ENCODE measurements at regions not wholly inside any gene's neighbourhood (a gene's known extent, or its start where the extent isn't known, plus 50 kb on each side); places are given as distances from the start of the nearest gene placed in this dataset.

DNA sequence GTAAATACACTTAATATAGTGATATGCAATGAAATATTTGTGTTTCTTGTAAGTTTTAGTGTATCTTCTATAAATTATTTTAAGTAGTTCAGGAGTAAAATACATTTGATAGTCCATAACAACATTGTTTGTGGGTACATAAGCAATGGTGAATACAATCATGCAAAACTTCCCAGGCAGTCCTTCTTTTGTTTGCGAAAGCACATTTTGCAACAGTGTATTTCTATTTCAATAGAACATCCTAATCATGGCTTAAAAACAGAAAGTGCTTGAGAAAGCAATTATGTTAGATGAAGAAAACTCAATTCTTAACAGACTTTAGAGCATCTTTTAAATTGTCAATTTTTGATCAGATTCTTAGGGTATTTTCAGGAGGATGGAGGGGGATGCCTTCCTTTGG, 155.6 kb downstream of the POSTN start:
- TF ChIP-seq, protein P1, sequence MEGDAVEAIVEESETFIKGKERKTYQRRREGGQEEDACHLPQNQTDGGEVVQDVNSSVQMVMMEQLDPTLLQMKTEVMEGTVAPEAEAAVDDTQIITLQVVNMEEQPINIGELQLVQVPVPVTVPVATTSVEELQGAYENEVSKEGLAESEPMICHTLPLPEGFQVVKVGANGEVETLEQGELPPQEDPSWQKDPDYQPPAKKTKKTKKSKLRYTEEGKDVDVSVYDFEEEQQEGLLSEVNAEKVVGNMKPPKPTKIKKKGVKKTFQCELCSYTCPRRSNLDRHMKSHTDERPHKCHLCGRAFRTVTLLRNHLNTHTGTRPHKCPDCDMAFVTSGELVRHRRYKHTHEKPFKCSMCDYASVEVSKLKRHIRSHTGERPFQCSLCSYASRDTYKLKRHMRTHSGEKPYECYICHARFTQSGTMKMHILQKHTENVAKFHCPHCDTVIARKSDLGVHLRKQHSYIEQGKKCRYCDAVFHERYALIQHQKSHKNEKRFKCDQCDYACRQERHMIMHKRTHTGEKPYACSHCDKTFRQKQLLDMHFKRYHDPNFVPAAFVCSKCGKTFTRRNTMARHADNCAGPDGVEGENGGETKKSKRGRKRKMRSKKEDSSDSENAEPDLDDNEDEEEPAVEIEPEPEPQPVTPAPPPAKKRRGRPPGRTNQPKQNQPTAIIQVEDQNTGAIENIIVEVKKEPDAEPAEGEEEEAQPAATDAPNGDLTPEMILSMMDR (IDR thresholded peaks at IDR 0.05), result no peak
- no peak for TF ChIP-seq POLR2A (IDR thresholded peaks at IDR 0.05)
- Histone ChIP-seq H3K27me3 (no peaks in the 10 kb centered on the region), H3K27ac (no peak overlapping the region), H3K4me3 (no peak overlapping the region), H3K36me3 (replicated peaks in 1 of 2) (no peaks in the 10 kb centered on the region), H3K4me1 (replicated peaks in 1 of 2) (no peaks in the 10 kb centered on the region), H3K9me3 (replicated peaks in 1 of 3) (no peaks in the 10 kb centered on the region)
- DNase-seq, result no peak
- intact Hi-C loops (cut with DNase I), result no loop called here
- 86 to 95% (median 87%) methylated on average over 1 of the region's 1 CpG for WGBS, 4 donors

DNA sequence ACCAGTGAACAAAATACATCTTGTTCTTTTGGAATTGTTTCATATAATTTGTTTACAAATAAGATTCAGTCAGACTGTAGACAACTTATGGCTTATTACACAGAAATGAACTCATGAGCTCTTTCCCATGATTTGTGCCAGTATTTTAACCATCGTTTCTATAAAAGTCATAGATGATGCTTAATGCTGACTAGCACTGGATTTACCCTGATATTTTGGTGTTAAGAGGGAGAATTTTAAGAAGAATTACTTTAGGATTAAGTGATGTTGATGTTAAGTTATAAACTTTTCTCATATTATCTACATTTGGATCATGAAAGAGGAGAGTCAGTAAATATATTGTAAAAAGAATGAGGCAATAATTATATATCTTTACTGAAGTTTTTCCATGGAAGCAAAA, 162.7 kb downstream of the POSTN start:
- intact Hi-C loops (cut with DNase I), result no loop called here
- Histone ChIP-seq H3K9me3 (replicated peaks in 1 of 3) (no peaks in the 10 kb centered on the region), H3K36me3 (replicated peaks in 1 of 2) (no peaks in the 10 kb centered on the region), H3K4me1 (replicated peaks in 1 of 2) (no peaks in the 10 kb centered on the region), H3K27me3 (no peaks in the 10 kb centered on the region), H3K27ac (no peak overlapping the region), H3K4me3 (no peak overlapping the region)
- TF ChIP-seq, protein P1 (IDR thresholded peaks at IDR 0.05), result no peak
- TF ChIP-seq POLR2A (IDR thresholded peaks at IDR 0.05), result no peak
- no peak for DNase-seq
- WGBS, 4 donors, result 56 to 76% (median 61%) methylated on average over 1 of the region's 1 CpG

DNA sequence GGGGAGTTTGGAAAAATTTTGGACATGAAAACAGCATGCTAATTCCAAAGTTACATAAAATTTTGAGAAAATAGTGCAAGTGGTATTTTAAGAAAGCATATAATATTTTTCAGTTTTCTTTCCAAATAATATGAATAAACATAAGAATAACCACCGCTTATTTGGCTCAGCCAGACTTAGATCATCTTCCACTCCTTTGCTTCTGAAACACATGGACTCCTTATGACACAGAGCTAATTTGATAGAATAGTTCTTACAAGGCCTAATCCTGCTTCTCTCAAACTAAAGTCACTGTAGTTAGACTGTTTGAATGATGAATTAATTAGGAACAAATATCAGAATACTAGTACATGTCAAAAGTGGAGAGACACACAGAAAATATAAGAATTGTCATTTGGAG, 165.5 kb downstream of the POSTN start:
- Histone ChIP-seq H3K4me1 (replicated peaks in 1 of 2) (no peaks in the 10 kb centered on the region), H3K4me3 (no peak overlapping the region), H3K36me3 (replicated peaks in 1 of 2) (no peaks in the 10 kb centered on the region), H3K27ac (no peak overlapping the region), H3K9me3 (replicated peaks in 1 of 3) (no peaks in the 10 kb centered on the region), H3K27me3 (no peaks in the 10 kb centered on the region)
- TF ChIP-seq POLR2A (IDR thresholded peaks at IDR 0.05), result no peak
- TF ChIP-seq, protein P1 (IDR thresholded peaks at IDR 0.05), result no peak
- DNase-seq, result no peak
- WGBS, 4 donors, result 76 to 81% (median 77%) methylated on average over 1 of the region's 1 CpG
- intact Hi-C loops (cut with DNase I), result no loop called here

DNA sequence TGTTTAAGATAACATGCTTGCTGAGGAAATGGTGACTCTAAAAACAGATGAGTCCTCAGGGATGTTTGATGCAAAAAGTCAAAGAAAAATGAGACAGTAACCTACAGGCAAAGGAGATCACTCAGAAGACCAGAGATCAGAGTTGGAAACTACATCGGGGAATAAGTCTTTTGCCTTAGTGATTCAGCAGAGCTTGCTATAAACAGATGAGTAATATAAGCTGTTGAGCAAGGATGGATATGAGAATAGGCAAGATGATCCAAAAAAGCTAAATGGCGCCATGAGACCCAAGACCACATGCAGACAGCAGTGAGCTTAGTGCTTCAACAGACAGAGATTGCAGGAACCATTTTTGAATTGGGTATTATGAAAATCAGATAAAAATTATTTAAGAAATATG, 168.6 kb downstream of the POSTN start:
- H3K4me1 ChIP-seq (replicated peaks in 1 of 2), result no peaks in the 10 kb centered on the region
- H3K27ac ChIP-seq, result no peak overlapping the region
- 75 to 85% (median 84%) methylated on average over 2 of the region's 2 CpGs for WGBS, 4 donors
- intact Hi-C loops (cut with DNase I), result no loop called here
- no peaks in the 10 kb centered on the region for H3K27me3 ChIP-seq
- no peaks in the 10 kb centered on the region for H3K9me3 ChIP-seq (replicated peaks in 1 of 3)
- no peak for TF ChIP-seq POLR2A (IDR thresholded peaks at IDR 0.05)
- TF ChIP-seq, protein P1 (IDR thresholded peaks at IDR 0.05), result no peak
- H3K4me3 ChIP-seq, result no peak overlapping the region
- no peak for DNase-seq
- no peaks in the 10 kb centered on the region for H3K36me3 ChIP-seq (replicated peaks in 1 of 2)
